ENCODE measurements at regions not wholly inside any gene's neighbourhood (a gene's known extent, or its start where the extent isn't known, plus 50 kb on each side); places are given as distances from the start of the nearest gene placed in this dataset.

- TF ChIP-seq TRIM28 (IDR thresholded peaks at IDR 0.05; ENCODE audit: borderline replicate concordance, low read length), result no peak
- TF ChIP-seq ZBTB7A (tag by site-specific recombination; IDR thresholded peaks at IDR 0.05; ENCODE audit: low read depth), result no peak
- no peak for TF ChIP-seq ZEB2 (tag by site-specific recombination; IDR thresholded peaks at IDR 0.05)
- no peak for TF ChIP-seq RBAK (tag by site-specific recombination; IDR thresholded peaks at IDR 0.05)
These were observed 387.6 kb downstream of the DCDC2C start for GRCh38 chr2:4090668-4091630.
